Small intestine (tissue), 7 donors: ENCODE measurements at regions not wholly inside any gene's neighbourhood (a gene's known extent, or its start where the extent isn't known, plus 50 kb on each side); places are given as distances from the start of the nearest gene placed in this dataset.

ENCODE experiments used
- DNase-seq, 2 donors: peaks; one replicate each; pipeline versions ENCODE4 v3.0.0 to v3.0.0-alpha.2; 2013
- FAIRE-seq: peaks from 2 replicates; lab custom pipeline; 2012; peaks lifted over from hg19 to GRCh38; lab: Jason Lieb, UNC
- H3K27ac ChIP-seq, 3 donors: one replicate each; pipeline ENCODE4 v1.5.1; 2013; ENCODE audit warnings: low read length in 2 of 3, mild to moderate bottlenecking in 2 of 3, control low read depth in 1 of 3, inconsistent platforms in 1 of 3, low read depth in 1 of 3, moderate library complexity in 1 of 3
- H3K27me3 ChIP-seq, 3 donors: one replicate each; pipeline ENCODE4 v1.6.1; 2013; ENCODE audit warnings: low read length in 3 of 3, inconsistent platforms in 1 of 3; ENCODE audit not compliant: control insufficient read depth in 3 of 3, insufficient read depth in 3 of 3
- H3K36me3 ChIP-seq, 3 donors: one replicate each; pipeline ENCODE4 v1.6.1; 2013; ENCODE audit warnings: low read length in 3 of 3, inconsistent platforms in 1 of 3, low read depth in 1 of 3, mild to moderate bottlenecking in 1 of 3, moderate library complexity in 1 of 3; ENCODE audit not compliant: control insufficient read depth in 3 of 3, insufficient read depth in 2 of 3
- H3K4me1 ChIP-seq, 3 donors: one replicate each; pipeline ENCODE4 v1.6.1; 2013; ENCODE audit warnings: low read length in 2 of 3, inconsistent platforms in 1 of 3, low read depth in 1 of 3, mild to moderate bottlenecking in 1 of 3, moderate library complexity in 1 of 3; ENCODE audit not compliant: control insufficient read depth in 3 of 3, insufficient read depth in 2 of 3
- H3K4me3 ChIP-seq, 3 donors: one replicate each; pipeline ENCODE4 v1.5.1; 2013; ENCODE audit warnings: low read length in 3 of 3, control low read depth in 1 of 3, inconsistent platforms in 1 of 3, low read depth in 1 of 3, mild to moderate bottlenecking in 1 of 3, moderate library complexity in 1 of 3
- H3K9me3 ChIP-seq, 2 donors: one replicate each; pipeline ENCODE4 v1.6.1; 2013; ENCODE audit warnings: low read depth in 1 of 2, low read length in 1 of 2; ENCODE audit not compliant: control insufficient read depth in 2 of 2, insufficient read depth in 1 of 2
- WGBS, 3 donors: extraction: QIAGEN DNeasy Blood & Tissue Kit; methylation state at CpG; one replicate each; pipeline ENCODE4 v1.1.7; 2013; 5-methylcytosine and 5-hydroxymethylcytosine counted together
- donor health status: healthy with polysubstance abuse.
- donor health status: control.
- donor health status: control.
- donor health status: Bipolar disorder and iron deficiency.
- donor health status: healthy.

GRCh38 chr16:66121466-66121865, 245.0 kb upstream of the CDH5 start:
- no peak for FAIRE-seq
- no peak for DNase-seq
- 70 to 86% (median 78%) methylated on average over 7 of the region's 7 CpGs for WGBS, 3 donors
- Histone ChIP-seq H3K36me3 (no peaks in the 10 kb centered on the region), H3K9me3 (no peaks in the 10 kb centered on the region), H3K27ac (no peak overlapping the region), H3K27me3 (peaks cover 0 to 1% (median 0%) of the 10 kb centered on the region in 3 donors), H3K4me3 (no peak overlapping the region), H3K4me1 (no peaks in the 10 kb centered on the region)

DNA sequence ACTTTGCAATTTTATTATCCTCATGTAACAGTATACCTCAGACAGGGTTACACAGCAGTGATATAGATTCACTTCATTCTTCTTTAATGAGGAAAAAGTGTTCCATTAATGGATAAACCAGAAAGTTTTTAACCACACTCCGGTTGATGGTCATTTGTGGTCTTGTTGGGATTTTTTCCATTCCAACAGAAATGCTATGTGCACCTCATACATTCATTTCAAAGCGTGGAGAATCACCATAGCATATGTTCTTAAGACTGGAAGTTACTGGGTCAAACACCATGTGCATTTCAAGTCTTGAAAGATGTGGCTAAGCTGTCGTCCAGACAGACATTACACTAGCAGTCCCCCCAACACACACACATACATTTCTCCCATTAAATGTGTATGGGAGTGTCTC, 245.8 kb upstream of the CDH5 start:
- no peaks in the 10 kb centered on the region for H3K36me3 ChIP-seq
- no peaks in the 10 kb centered on the region for H3K4me1 ChIP-seq
- FAIRE-seq = no peak
- no peaks in the 10 kb centered on the region for H3K27me3 ChIP-seq
- 62 to 85% (median 64%) methylated on average over 3 of the region's 3 CpGs for WGBS, 3 donors
- H3K9me3 ChIP-seq = no peaks in the 10 kb centered on the region
- H3K4me3 ChIP-seq = no peak overlapping the region
- DNase-seq = no peak
- no peak overlapping the region for H3K27ac ChIP-seq

DNA sequence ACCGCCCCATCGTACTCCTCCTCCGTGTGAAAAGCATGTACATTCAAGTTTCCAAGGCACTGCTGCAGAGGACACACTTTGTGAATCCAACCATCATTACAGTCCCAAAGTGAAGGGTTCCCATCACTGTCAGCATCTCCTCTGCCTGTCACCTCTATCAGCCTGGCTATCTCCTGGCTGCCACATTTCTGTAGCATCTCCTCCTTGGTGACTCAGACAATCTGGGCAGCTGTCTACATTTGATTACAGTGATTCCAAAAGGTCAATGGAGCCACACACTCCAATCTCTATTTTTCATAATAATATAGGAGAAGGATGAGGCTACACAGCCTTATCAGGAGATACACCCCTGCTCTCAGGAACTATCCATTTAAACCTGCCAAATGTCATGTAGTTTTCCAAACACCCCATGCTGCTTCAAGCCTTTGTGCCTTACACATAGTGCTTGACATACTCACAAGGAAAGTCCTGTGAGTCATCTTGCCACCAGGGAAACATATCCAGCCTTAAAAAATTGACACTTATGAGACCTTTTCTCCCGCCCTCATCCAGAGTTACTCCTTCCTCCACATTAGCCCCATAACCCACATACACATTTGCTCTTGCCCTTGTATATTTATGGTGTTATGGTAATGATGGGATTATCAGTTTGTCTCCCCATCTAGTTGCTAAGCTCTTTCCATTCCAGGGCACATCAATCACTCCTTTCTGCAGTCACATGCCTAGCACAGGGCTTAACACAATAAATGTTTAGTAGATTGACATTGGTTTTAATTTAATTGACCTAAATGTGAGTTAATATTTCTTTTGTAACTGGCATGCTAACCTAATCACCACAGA, 250.1 kb upstream of the CDH5 start:
- no peaks in the 10 kb centered on the region for H3K27me3 ChIP-seq
- H3K27ac ChIP-seq = no peak overlapping the region
- no peak overlapping the region for H3K4me3 ChIP-seq
- WGBS, 3 donors = 78 to 94% (median 94%) methylated on average over 4 of the region's 4 CpGs
- H3K36me3 ChIP-seq = no peaks in the 10 kb centered on the region
- no peaks in the 10 kb centered on the region for H3K4me1 ChIP-seq
- FAIRE-seq = no peak
- no peaks in the 10 kb centered on the region for H3K9me3 ChIP-seq
- DNase-seq = no peak

- Histone ChIP-seq H3K4me1 (no peaks in the 10 kb centered on the region), H3K4me3 (no peak overlapping the region), H3K27me3 (no peaks in the 10 kb centered on the region), H3K9me3 (no peaks in the 10 kb centered on the region), H3K36me3 (no peaks in the 10 kb centered on the region), H3K27ac (no peak overlapping the region)
- DNase-seq (no peak), FAIRE-seq (no peak)
- 61 to 68% (median 65%) methylated on average over 3 of the region's 3 CpGs for WGBS, 3 donors
Measured at GRCh38 chr16:66115373-66115772, 251.1 kb upstream of the CDH5 start.

- no peak for FAIRE-seq
- no peaks in the 10 kb centered on the region for H3K27me3 ChIP-seq
- 88 to 96% (median 94%) methylated on average over 2 of the region's 2 CpGs for WGBS, 3 donors
Measured at GRCh38 chr16:66113223-66113622, 253.3 kb upstream of the CDH5 start.

DNA sequence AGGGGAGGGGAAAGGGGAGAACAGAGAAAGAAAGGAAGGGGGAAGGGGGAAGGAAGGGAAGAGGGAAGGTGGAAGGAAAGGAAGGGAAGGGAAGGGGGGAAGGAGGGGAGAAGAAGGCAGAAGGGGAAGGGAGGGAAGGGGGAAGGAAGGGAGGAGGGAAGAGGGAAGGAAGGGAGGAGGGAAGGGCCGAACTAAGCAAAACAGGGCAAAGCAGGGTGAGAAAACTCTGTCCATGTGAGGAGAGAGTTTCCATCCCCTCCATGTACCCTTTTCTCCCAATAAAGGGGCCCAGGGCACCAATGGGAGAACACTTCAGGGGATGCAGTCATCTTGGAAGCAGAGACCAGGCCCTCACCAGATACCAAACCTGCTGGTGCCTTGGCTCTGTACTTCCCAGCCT, 256.8 kb upstream of the CDH5 start:
- Histone ChIP-seq H3K4me1 (no peaks in the 10 kb centered on the region), H3K27me3 (no peaks in the 10 kb centered on the region), H3K9me3 (no peaks in the 10 kb centered on the region), H3K27ac (no peak overlapping the region), H3K36me3 (no peaks in the 10 kb centered on the region), H3K4me3 (no peak overlapping the region)
- DNase-seq (no peak), FAIRE-seq (no peak)
- WGBS, 3 donors = 50 to 80% (median 67%) methylated on average over 1 of the region's 1 CpG

More at GRCh38 chr16:66113223-66113622, 253.3 kb upstream of the CDH5 start:
- no peak for DNase-seq
- H3K9me3 ChIP-seq = no peaks in the 10 kb centered on the region
- H3K4me3 ChIP-seq = no peak overlapping the region
- no peak overlapping the region for H3K27ac ChIP-seq
- no peaks in the 10 kb centered on the region for H3K36me3 ChIP-seq
- no peaks in the 10 kb centered on the region for H3K4me1 ChIP-seq

DNA sequence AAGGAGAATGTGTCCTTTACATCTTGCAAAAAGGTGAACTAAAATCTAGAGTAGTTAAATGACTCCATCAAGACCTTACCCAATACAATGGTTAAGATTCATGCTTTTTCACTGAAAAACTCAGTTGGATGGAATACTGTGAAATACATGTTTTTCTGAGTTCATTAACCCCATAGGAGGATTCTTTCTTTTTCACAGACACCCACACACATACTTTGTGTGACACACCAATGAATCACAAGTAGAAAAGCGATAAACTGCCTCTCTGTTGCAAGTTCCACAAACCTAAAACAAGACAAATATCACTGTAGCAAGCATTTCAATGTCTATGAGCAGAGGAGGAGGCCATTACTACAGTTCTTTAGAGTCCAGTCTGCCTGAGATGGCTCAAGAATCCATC, 258.8 kb upstream of the CDH5 start:
- H3K36me3 ChIP-seq = no peaks in the 10 kb centered on the region
- H3K4me3 ChIP-seq = no peak overlapping the region
- no peaks in the 10 kb centered on the region for H3K27me3 ChIP-seq
- H3K27ac ChIP-seq = no peak overlapping the region
- H3K4me1 ChIP-seq = no peaks in the 10 kb centered on the region
- 75 to 85% (median 79%) methylated on average over 1 of the region's 1 CpG for WGBS, 3 donors
- FAIRE-seq (no peak), DNase-seq (no peak)
- no peaks in the 10 kb centered on the region for H3K9me3 ChIP-seq

GRCh38 chr16:66103211-66103610, 263.3 kb upstream of the CDH5 start:
- Histone ChIP-seq H3K36me3 (no peaks in the 10 kb centered on the region), H3K9me3 (no peaks in the 10 kb centered on the region), H3K4me1 (no peaks in the 10 kb centered on the region), H3K4me3 (no peak overlapping the region), H3K27me3 (no peaks in the 10 kb centered on the region), H3K27ac (no peak overlapping the region)
- WGBS, 3 donors = 53 to 68% (median 61%) methylated on average over 4 of the region's 4 CpGs
- DNase-seq (no peak), FAIRE-seq (no peak)

GRCh38 chr16:66099306-66099705, 267.2 kb upstream of the CDH5 start:
- H3K27me3 ChIP-seq = no peaks in the 10 kb centered on the region

More at GRCh38 chr16:66099306-66099705, 267.2 kb upstream of the CDH5 start:
- Histone ChIP-seq H3K4me3 (no peak overlapping the region), H3K4me1 (no peaks in the 10 kb centered on the region), H3K27ac (no peak overlapping the region), H3K9me3 (no peaks in the 10 kb centered on the region), H3K36me3 (no peaks in the 10 kb centered on the region)
- DNase-seq (no peak), FAIRE-seq (no peak)
- WGBS, 3 donors = 58 to 78% (median 62%) methylated on average over 4 of the region's 4 CpGs
